ENCODE measurements at regions not wholly inside any gene's neighbourhood (a gene's known extent, or its start where the extent isn't known, plus 50 kb on each side); places are given as distances from the start of the nearest gene placed in this dataset.

DNA sequence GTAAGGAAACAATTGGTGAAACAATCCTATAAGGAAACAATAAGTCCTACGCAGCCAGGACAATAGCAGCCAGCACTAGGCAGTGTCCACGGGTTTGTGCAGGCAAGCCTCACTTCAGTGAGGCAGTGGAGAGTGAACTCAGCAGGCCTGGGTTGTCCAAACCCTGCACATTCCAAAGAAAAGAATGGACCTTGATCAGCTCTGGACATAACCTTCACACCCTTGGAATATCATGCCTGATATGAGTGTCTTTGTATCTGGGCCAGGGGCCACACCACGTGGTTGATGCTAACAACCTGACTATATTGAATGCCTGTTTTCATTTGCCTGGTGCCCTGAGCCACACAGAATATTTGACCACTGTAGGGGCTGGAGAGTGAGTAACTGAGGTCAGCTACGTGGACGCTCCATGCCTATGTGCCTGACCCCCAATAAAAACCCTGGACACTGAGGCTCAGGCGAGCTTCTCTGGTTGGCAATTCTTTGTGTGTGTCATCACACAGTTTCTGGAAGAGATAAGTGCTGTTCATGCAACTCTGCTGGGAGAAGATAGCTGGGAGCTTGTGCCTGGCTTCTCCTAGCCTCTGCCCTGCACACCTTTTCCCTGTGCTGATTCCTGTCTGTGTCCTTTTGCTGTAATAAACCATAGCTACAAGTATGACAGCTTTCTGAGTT, 81.4 kb upstream of the NCOR2 start:
- Histone ChIP-seq H3K27ac (ENCODE audit: low read depth, low read length) (no peak overlapping the region), H3K9me3 (ENCODE audit: control insufficient read depth, insufficient read depth, low read length) (peaks cover 10% of the 10 kb centered on the region; the same call in 1 of the 2 replicates), H3F3A (ENCODE audit: control insufficient read depth, insufficient read depth) (no peaks in the 10 kb centered on the region), H3K36me3 (ENCODE audit: control insufficient read depth, low read length) (no peaks in the 10 kb centered on the region), H3K9me2 (replicated peaks; ENCODE audit: control insufficient read depth, low read length) (no peaks in the 10 kb centered on the region), H3K79me2 (ENCODE audit: control insufficient read depth, low read length) (no peaks in the 10 kb centered on the region), H3K4me2 (ENCODE audit: low read length) (no peak overlapping the region), H3K4me1 (ENCODE audit: control insufficient read depth, low read length) (no peaks in the 10 kb centered on the region), H3K27me3 (ENCODE audit: control insufficient read depth, low read length) (peaks cover 23% of the 10 kb centered on the region), H4K20me1 (ENCODE audit: control insufficient read depth, insufficient read depth, low read depth, low read length) (no peaks in the 10 kb centered on the region), H3K4me3 (ENCODE audit: low read length) (no peak overlapping the region)
- TF ChIP-seq EZH2phosphoT487 (IDR thresholded peaks at IDR 0.05; ENCODE audit: borderline replicate concordance, low read length), result no peak
- TF ChIP-seq, protein P1, sequence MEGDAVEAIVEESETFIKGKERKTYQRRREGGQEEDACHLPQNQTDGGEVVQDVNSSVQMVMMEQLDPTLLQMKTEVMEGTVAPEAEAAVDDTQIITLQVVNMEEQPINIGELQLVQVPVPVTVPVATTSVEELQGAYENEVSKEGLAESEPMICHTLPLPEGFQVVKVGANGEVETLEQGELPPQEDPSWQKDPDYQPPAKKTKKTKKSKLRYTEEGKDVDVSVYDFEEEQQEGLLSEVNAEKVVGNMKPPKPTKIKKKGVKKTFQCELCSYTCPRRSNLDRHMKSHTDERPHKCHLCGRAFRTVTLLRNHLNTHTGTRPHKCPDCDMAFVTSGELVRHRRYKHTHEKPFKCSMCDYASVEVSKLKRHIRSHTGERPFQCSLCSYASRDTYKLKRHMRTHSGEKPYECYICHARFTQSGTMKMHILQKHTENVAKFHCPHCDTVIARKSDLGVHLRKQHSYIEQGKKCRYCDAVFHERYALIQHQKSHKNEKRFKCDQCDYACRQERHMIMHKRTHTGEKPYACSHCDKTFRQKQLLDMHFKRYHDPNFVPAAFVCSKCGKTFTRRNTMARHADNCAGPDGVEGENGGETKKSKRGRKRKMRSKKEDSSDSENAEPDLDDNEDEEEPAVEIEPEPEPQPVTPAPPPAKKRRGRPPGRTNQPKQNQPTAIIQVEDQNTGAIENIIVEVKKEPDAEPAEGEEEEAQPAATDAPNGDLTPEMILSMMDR (IDR thresholded peaks at IDR 0.05; ENCODE audit: low read depth, low read length, poor library complexity, severe bottlenecking), result no peak

DNA sequence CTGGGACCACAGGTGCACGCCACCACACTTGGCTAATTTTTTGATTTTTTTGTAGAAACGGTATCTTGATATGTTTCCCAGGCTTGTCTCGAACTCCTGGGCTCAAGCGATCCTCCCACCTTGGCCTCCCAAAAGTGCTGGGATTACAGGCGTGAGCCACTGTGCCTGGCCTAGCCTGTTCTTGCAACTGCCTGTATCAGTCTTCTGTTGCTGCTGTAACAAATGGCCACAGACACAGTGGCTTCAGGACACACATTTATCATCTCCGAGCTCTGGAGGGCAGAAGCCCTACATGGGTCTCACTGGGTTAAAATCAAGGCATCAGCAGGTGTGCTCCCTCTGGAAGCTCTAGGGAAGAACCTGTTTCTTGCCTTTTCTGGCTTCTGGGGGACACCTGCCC, 79.9 kb upstream of the NCOR2 start:
- Histone ChIP-seq H3K79me2 (ENCODE audit: control insufficient read depth, low read length) (no peaks in the 10 kb centered on the region), H3F3A (ENCODE audit: control insufficient read depth, insufficient read depth) (no peaks in the 10 kb centered on the region), H3K9me2 (replicated peaks; ENCODE audit: control insufficient read depth, low read length) (no peaks in the 10 kb centered on the region), H3K27ac (ENCODE audit: low read depth, low read length) (no peak overlapping the region), H4K20me1 (ENCODE audit: control insufficient read depth, insufficient read depth, low read depth, low read length) (no peaks in the 10 kb centered on the region), H3K9me3 (ENCODE audit: control insufficient read depth, insufficient read depth, low read length) (peaks cover 10% of the 10 kb centered on the region; the same call in 1 of the 2 replicates), H3K4me1 (ENCODE audit: control insufficient read depth, low read length) (no peaks in the 10 kb centered on the region), H3K4me2 (ENCODE audit: low read length) (no peak overlapping the region), H3K27me3 (ENCODE audit: control insufficient read depth, low read length) (peaks cover 23% of the 10 kb centered on the region), H3K36me3 (ENCODE audit: control insufficient read depth, low read length) (no peaks in the 10 kb centered on the region), H3K4me3 (ENCODE audit: low read length) (no peak overlapping the region)
- TF ChIP-seq, protein P1 (IDR thresholded peaks at IDR 0.05; ENCODE audit: low read depth, low read length, poor library complexity, severe bottlenecking), result no peak

DNA sequence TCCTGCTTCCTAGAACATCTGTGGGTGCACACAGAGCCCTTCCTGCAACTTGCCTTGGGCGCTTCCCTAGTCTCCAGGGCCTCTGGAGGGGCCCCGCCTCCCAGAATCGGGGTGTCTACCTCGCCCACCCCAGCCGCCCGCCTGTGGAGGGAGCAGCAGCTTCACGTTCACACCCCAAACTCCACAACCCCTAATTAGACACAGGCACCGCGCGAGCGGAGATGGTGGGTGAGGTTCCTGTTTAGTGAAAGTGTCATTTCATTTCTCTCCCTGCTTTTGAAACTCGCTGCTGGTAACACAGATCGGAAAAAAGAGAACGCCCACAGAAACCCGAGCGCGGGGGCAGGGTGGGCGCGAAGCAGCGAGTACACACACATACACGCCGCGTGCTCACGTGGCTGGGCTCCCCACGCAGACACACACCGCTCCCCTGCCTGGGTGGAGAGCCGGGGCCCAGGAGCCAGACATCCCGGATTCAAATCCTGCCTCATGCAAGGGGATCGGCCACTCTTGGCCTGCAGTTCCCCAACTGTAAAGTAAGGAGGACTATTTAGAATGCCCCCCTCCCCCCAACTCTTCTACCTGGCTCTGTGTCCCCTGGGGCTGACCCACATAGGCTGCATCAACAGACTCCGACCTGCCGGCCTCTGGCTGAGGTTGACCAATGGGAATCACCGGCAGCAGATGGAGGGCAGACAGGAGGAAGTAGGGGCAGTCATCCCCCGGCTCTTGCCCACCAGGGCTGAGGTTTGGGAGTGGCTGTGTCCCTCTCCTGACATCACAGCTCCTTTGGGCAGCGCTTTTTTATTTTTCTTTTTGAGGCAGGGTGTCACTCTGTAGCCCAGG, 79.2 kb upstream of the NCOR2 start:
- H3K9me3 ChIP-seq (ENCODE audit: control insufficient read depth, insufficient read depth, low read length), result peaks cover 10% of the 10 kb centered on the region; the same call in 1 of the 2 replicates
- TF ChIP-seq, protein P1 (IDR thresholded peaks at IDR 0.05; ENCODE audit: low read depth, low read length, poor library complexity, severe bottlenecking), result no peak
- no peak for TF ChIP-seq EZH2phosphoT487 (IDR thresholded peaks at IDR 0.05; ENCODE audit: borderline replicate concordance, low read length)
- H3K4me1 ChIP-seq (ENCODE audit: control insufficient read depth, low read length), result no peaks in the 10 kb centered on the region
- no peaks in the 10 kb centered on the region for H4K20me1 ChIP-seq (ENCODE audit: control insufficient read depth, insufficient read depth, low read depth, low read length)
- peaks cover 23% of the 10 kb centered on the region for H3K27me3 ChIP-seq (ENCODE audit: control insufficient read depth, low read length)
- H3K9me2 ChIP-seq (replicated peaks; ENCODE audit: control insufficient read depth, low read length), result no peaks in the 10 kb centered on the region
- no peaks in the 10 kb centered on the region for H3F3A ChIP-seq (ENCODE audit: control insufficient read depth, insufficient read depth)
- H3K79me2 ChIP-seq (ENCODE audit: control insufficient read depth, low read length), result no peaks in the 10 kb centered on the region
- H3K27ac ChIP-seq (ENCODE audit: low read depth, low read length), result no peak overlapping the region
- no peak overlapping the region for H3K4me2 ChIP-seq (ENCODE audit: low read length)
- no peaks in the 10 kb centered on the region for H3K36me3 ChIP-seq (ENCODE audit: control insufficient read depth, low read length)
- no peak overlapping the region for H3K4me3 ChIP-seq (ENCODE audit: low read length)

All from DOHH2 (cell line).